ENCODE measurements at regions not wholly inside any gene's neighbourhood (a gene's known extent, or its start where the extent isn't known, plus 50 kb on each side); places are given as distances from the start of the nearest gene placed in this dataset.

GRCh38 chr6:43852350-43852864, 82.4 kb downstream of the VEGFA start:
- Histone ChIP-seq H3K4me3 (no peak overlapping the region), H3K4me1 (no peaks in the 10 kb centered on the region), H3K27me3 (no peaks in the 10 kb centered on the region), H3K9me3 (no peaks in the 10 kb centered on the region), H3K27ac (no peak overlapping the region), H3K36me3 (no peaks in the 10 kb centered on the region)
- no peak for DNase-seq (ENCODE audit: low spot score in 2 of 2)
- 90% methylated on average over 4 of the region's 4 CpGs for WGBS
- TF ChIP-seq CTCF (IDR thresholded peaks at IDR 0.05) (no peak), POLR2AphosphoS5 (IDR thresholded peaks at IDR 0.05) (no peak), POLR2A (IDR thresholded peaks at IDR 0.05) (no peak), EP300 (IDR thresholded peaks at IDR 0.05) (no peak)

- TF ChIP-seq CTCF (IDR thresholded peaks at IDR 0.05) = no peak
- TF ChIP-seq POLR2AphosphoS5 (IDR thresholded peaks at IDR 0.05) = no peak
- TF ChIP-seq POLR2A (IDR thresholded peaks at IDR 0.05) = no peak
- no peak for TF ChIP-seq EP300 (IDR thresholded peaks at IDR 0.05)
- H3K4me1 ChIP-seq = no peaks in the 10 kb centered on the region
- WGBS = 87% methylated on average over 10 of the region's 10 CpGs
- no peak overlapping the region for H3K4me3 ChIP-seq
- no peaks in the 10 kb centered on the region for H3K36me3 ChIP-seq
- DNase-seq (ENCODE audit: low spot score in 2 of 2) = no peak
- no peaks in the 10 kb centered on the region for H3K27me3 ChIP-seq
- no peaks in the 10 kb centered on the region for H3K9me3 ChIP-seq
- H3K27ac ChIP-seq = no peak overlapping the region
Observed at GRCh38 chr6:43851204-43851865, 81.3 kb downstream of the VEGFA start.

- Histone ChIP-seq H3K4me3 (no peak overlapping the region), H3K9me3 (no peaks in the 10 kb centered on the region), H3K4me1 (no peaks in the 10 kb centered on the region), H3K27me3 (no peaks in the 10 kb centered on the region), H3K27ac (no peak overlapping the region), H3K36me3 (no peaks in the 10 kb centered on the region)
- no peak for TF ChIP-seq POLR2A (IDR thresholded peaks at IDR 0.05)
- DNase-seq (ENCODE audit: low spot score in 2 of 2) = no peak
- WGBS = 86% methylated on average over 8 of the region's 8 CpGs
Observed at GRCh38 chr6:43850314-43851203, 80.5 kb downstream of the VEGFA start.

GRCh38 chr6:43849844-43850243, 79.8 kb downstream of the VEGFA start:
- no peaks in the 10 kb centered on the region for H3K36me3 ChIP-seq
- H3K4me1 ChIP-seq = no peaks in the 10 kb centered on the region
- no peak for TF ChIP-seq POLR2AphosphoS5 (IDR thresholded peaks at IDR 0.05)
- TF ChIP-seq CTCF (IDR thresholded peaks at IDR 0.05) = no peak
- no peak for TF ChIP-seq EP300 (IDR thresholded peaks at IDR 0.05)
- WGBS = 95% methylated on average over 5 of the region's 5 CpGs
- no peak for DNase-seq (ENCODE audit: low spot score in 2 of 2)
- no peak overlapping the region for H3K27ac ChIP-seq
- H3K9me3 ChIP-seq = no peaks in the 10 kb centered on the region
- no peak overlapping the region for H3K4me3 ChIP-seq
- H3K27me3 ChIP-seq = no peaks in the 10 kb centered on the region

GRCh38 chr6:43848671-43849391, 78.8 kb downstream of the VEGFA start:
- TF ChIP-seq CTCF (IDR thresholded peaks at IDR 0.05) (no peak), EP300 (IDR thresholded peaks at IDR 0.05) (no peak), POLR2AphosphoS5 (IDR thresholded peaks at IDR 0.05) (no peak), POLR2A (IDR thresholded peaks at IDR 0.05) (no peak)
- Histone ChIP-seq H3K27ac (no peak overlapping the region), H3K4me3 (no peak overlapping the region), H3K4me1 (no peaks in the 10 kb centered on the region), H3K36me3 (no peaks in the 10 kb centered on the region), H3K9me3 (no peaks in the 10 kb centered on the region), H3K27me3 (no peaks in the 10 kb centered on the region)
- 74% methylated on average over 7 of the region's 7 CpGs for WGBS
- DNase-seq (ENCODE audit: low spot score in 2 of 2) = no peak
